OCI-LY7 (cell line): ENCODE measurements at regions not wholly inside any gene's neighbourhood (a gene's known extent, or its start where the extent isn't known, plus 50 kb on each side); places are given as distances from the start of the nearest gene placed in this dataset.

Experiments
- CTCF ChIP-seq: fragments of 200-600 bp; sonication (generic); conservative IDR thresholded peaks from 2 replicates; pipeline ENCODE4 v1.5.1; 2014; ENCODE audit warnings: mild to moderate bottlenecking, antibody characterized with exemption, low read length, moderate library complexity, mixed read lengths
- EZH2phosphoT487 ChIP-seq: fragments of 200-600 bp; sonication (generic); IDR thresholded peaks from 2 replicates; pipeline ENCODE4 v1.6.1; 2018; ENCODE audit warnings: low read depth, borderline replicate concordance, mild to moderate bottlenecking, mixed run types, antibody characterized with exemption, low read length, moderate library complexity, mixed read lengths

DNA sequence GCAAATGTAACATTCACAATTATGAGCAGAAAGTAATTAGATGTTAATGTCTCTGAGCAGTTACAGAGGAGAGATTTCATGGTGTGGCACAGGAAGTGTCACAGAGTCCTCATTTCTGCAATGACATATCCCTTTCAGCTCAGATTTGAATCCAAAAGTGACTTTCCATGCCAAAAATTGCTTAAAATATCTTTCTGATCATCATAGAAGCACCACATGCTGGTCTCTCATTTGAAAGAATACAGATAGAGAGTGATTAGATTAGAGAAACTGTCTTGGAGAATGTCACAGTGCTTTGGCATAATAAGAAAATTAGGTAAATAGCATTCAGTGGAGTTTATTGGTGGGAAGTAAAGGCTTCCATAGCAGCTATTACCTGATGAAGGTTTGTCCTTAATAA lies 383.4 kb upstream of the CDH2 start:
- TF ChIP-seq CTCF (no peak), EZH2phosphoT487 (no peak)
